ENCODE measurements at regions not wholly inside any gene's neighbourhood (a gene's known extent, or its start where the extent isn't known, plus 50 kb on each side); places are given as distances from the start of the nearest gene placed in this dataset.

GRCh38 chr4:71639380-71639779 is 144.5 kb downstream of the GC start:
- H3K27me3 Mint-ChIP-seq (ENCODE audit: low read depth): peaks cover 7% of the 10 kb centered on the region
- H3K9me3 Mint-ChIP-seq: no peaks in the 10 kb centered on the region
- H3K4me1 Mint-ChIP-seq (ENCODE audit: low read depth): no peaks in the 10 kb centered on the region
- intact Hi-C loops (cut with micrococcal nuclease): no loop called here
- H3K4me3 Mint-ChIP-seq: no peak overlapping the region
- CTCF ChIA-PET: no interaction called here
- no peak overlapping the region for H3K27ac Mint-ChIP-seq
- no peaks in the 10 kb centered on the region for H3K36me3 Mint-ChIP-seq (ENCODE audit: low read depth)
- no peak for DNase-seq

GRCh38 chr4:71635139-71635748 is 148.6 kb downstream of the GC start:
- H3K27me3 Mint-ChIP-seq (ENCODE audit: low read depth): peaks cover 6% of the 10 kb centered on the region
- intact Hi-C loops (cut with micrococcal nuclease): no loop called here
- H3K4me3 Mint-ChIP-seq: no peak overlapping the region
- CTCF ChIA-PET: interaction anchor here (1.1 kb wide), 1 partner anchor 43 kb away, joined by 4 read pairs; no protein-coding TSS in a partner anchor
- peaks cover 4% of the 10 kb centered on the region for H3K9me3 Mint-ChIP-seq
- no peaks in the 10 kb centered on the region for H3K36me3 Mint-ChIP-seq (ENCODE audit: low read depth)
- no peak for DNase-seq
- H3K4me1 Mint-ChIP-seq (ENCODE audit: low read depth): no peaks in the 10 kb centered on the region
- H3K27ac Mint-ChIP-seq: no peak overlapping the region

- Mint-ChIP-seq H3K4me1 (ENCODE audit: low read depth) (no peaks in the 10 kb centered on the region), H3K36me3 (ENCODE audit: low read depth) (no peaks in the 10 kb centered on the region), H3K27ac (no peak overlapping the region), H3K9me3 (peaks cover 6% of the 10 kb centered on the region), H3K27me3 (ENCODE audit: low read depth) (peaks cover 5% of the 10 kb centered on the region), H3K4me3 (no peak overlapping the region)
- CTCF ChIA-PET: no interaction called here
- intact Hi-C loops (cut with micrococcal nuclease): no loop called here
- no peak for DNase-seq
Measured at GRCh38 chr4:71634364-71634763, 149.5 kb downstream of the GC start.

DNA sequence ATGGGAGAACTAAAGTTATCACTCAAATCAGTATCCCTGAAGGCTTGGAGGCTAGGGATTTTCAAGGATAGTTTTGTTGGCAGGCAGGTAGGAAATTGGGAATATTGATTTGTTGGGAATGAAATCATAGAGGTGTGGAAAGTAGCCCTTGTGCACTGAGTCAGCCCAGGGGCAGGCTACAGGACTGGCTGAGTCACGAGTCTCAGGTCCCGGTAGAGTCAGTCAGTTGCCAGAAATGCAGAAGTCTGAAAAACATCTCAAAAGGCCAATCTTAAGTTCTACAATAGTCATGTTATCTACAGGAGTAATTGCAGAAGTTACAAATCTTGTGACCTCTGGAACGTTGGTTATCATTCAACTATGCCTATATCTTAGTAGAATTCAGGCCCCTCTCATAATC is 153.1 kb downstream of the GC start:
- no peaks in the 10 kb centered on the region for H3K4me1 Mint-ChIP-seq (ENCODE audit: low read depth)
- H3K4me3 Mint-ChIP-seq: no peak overlapping the region
- intact Hi-C loops (cut with micrococcal nuclease): no loop called here
- DNase-seq: no peak
- CTCF ChIA-PET: no interaction called here
- peaks cover 11% of the 10 kb centered on the region for H3K9me3 Mint-ChIP-seq
- H3K36me3 Mint-ChIP-seq (ENCODE audit: low read depth): no peaks in the 10 kb centered on the region
- no peak overlapping the region for H3K27ac Mint-ChIP-seq
- H3K27me3 Mint-ChIP-seq (ENCODE audit: low read depth): no peaks in the 10 kb centered on the region

DNA sequence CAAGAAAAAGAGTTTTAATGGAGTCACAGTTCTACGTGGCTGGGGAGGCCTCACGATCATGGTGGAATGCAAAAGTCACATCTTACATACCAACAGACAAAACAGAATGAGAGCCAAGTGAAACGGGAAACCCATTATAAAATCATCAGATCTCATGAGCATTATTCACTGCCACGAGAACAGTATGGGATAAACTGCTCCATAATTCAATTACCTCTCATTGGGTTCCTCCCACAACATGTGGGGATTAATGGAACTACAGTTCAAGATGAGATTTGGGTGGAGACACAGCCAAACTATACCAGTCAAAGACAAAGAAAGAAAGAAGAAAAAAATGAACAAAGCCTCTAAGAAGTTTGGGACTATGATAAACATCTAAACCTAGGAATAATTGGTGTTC is 158.9 kb downstream of the GC start:
- Mint-ChIP-seq H3K27me3 (ENCODE audit: low read depth) (no peaks in the 10 kb centered on the region), H3K4me1 (ENCODE audit: low read depth) (no peaks in the 10 kb centered on the region), H3K4me3 (no peak overlapping the region), H3K9me3 (peaks cover 16% of the 10 kb centered on the region), H3K27ac (no peak overlapping the region), H3K36me3 (ENCODE audit: low read depth) (no peaks in the 10 kb centered on the region)
- CTCF ChIA-PET: no interaction called here
- DNase-seq: no peak
- intact Hi-C loops (cut with micrococcal nuclease): no loop called here
